Fibroblast of skin of right quadriceps (primary cell): ENCODE measurements at regions not wholly inside any gene's neighbourhood (a gene's known extent, or its start where the extent isn't known, plus 50 kb on each side); places are given as distances from the start of the nearest gene placed in this dataset.

ENCODE experiments used
- DNase-seq: peaks from one replicate; pipeline ENCODE4 v3.0.0-alpha.2; 2013

DNA sequence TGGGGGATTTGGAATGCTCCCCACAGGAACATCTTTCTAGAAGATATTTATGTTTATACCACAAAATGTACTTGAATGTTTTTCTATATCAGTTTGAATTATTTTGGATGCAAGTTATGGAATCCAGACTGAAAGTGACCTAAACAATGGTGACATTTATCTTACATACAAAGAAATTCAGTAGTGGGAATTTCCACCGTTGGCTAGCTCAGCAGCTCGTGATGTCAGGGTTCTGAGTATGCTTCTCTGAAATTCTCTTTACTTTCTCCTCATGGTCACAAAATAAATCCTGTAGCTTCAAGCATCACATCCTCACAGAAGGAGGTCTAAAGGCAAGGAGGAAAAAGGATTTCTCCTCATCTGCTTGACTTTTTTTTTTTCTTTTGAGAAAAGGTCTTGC lies 105.3 kb downstream of the AKAIN1 start:
- DNase-seq: no peak

DNA sequence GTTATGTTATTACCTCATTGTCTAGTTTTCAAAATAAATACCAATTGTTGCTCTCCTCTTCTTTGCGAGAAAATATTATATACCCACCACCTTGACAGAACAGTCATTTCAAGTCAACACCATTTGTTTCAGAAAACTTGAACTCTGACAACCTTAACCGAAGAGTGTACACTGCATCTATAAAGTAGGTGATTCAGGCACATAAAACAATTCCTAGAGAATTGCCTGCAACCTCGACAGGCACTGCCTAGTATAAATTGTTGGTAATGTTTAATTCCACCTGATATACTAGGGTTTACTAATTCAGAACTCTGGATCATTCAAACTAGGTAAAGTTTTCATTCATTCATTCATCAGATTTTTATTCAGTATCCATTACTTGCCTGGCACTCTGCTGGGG lies 121.8 kb downstream of the AKAIN1 start:
- DNase-seq: no peak

DNA sequence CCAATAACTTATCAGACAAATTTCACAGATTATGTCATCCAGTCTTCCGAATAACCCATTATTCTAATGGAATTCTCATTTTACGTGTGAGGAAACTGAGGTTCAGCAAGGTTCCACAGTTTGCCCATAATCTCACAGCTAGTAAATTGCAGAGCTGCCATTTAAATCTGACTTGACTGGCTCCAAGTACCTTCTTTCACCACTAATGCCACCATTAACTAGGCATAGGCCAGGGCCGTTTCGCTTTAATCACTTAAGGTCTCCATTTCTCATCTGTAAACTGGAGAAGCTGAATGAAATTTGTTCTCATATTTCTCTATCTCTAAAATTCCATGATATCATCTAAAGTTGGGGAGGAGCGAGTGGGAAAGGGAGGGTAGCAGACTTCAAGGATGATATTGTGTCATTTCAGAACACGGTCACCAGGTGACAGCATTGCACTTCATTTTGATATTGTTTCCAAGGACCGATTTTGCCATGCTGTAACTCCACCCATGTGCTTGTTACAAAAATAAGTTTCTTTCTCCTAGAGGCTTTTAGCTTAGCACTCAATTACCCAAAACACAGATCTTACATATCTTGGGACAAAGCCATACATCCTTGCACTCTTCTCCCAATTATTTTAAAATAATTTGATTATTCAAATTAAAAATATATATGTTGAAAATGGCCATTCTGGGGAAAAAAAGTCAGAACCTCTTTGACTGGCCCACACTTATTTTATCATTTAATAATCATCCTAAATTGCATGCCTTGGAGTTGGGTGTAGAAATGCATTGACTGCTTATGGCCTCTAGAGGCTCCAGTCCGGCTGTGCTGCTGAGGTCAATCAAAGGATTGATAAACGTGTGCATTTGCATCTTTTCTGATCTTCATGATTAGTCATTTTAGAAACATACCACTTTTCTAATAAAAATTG lies 123.8 kb downstream of the AKAIN1 start:
- DNase-seq: peak; percentile 4

DNA sequence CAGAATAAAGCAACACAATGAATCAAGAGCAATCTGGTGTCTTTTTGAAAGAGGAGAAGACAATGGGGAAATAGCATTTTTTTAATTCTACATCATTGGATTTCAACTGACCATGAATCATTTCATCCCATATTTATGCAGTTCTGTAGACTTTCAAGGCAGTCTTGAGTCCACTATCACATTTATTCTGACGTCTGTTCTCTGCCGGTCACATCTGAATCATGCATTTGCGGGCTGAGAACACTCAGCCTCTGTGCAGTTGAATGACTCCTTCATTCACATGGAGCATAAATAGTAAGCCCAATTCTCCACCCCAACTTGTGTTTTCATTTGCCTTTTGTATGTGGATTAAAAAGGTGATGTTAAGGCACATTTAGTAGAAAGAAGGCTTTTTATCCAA lies 128.2 kb downstream of the AKAIN1 start:
- peak; percentile 11 for DNase-seq

DNA sequence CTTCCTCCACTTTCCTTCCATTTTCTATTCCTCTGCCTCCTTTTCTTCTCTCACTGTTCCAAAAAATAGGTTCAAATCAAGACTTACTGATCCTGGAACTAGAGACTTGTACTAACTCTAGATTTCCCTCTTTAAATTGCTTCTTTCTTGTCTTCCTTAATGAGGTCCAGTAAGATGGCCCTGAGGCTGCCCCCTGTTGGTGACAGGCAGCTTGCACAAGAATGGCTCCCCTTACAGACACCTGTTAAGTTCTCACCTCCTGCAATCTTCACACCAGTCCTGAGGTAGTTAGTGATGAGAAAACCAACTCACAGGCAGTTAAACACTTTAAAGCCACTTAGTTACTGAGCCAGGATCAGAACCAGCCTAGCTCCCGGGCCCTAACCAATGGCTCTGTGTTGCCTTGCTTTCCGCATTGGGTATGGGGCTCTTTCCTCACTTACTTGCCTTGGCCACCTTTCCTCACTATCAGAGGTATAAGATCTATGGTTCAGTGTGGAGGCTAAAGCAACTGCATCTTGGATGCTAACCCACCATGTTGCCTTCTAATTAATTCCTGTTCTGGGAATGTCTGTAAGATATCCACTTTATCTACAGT lies 130.6 kb downstream of the AKAIN1 start:
- no peak for DNase-seq

DNA sequence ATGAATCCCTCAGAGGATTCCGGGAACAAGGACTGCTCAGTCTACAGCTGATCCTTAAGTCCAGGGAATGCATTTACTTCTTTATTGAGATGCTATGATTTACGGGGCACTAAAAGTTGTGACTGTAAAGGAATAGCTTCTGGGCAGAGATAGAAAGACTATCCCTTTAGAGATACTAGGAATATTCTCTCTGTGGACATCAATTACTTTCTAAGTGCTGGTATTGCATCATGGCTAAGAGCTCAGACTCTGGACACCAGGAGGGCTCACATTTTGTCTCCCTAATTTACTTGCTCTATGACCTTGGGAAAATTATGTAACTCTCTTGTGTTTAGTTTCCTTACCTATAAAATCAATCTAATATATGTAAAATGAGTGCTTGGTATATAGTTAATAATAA lies 131.4 kb downstream of the AKAIN1 start:
- DNase-seq: no peak

DNA sequence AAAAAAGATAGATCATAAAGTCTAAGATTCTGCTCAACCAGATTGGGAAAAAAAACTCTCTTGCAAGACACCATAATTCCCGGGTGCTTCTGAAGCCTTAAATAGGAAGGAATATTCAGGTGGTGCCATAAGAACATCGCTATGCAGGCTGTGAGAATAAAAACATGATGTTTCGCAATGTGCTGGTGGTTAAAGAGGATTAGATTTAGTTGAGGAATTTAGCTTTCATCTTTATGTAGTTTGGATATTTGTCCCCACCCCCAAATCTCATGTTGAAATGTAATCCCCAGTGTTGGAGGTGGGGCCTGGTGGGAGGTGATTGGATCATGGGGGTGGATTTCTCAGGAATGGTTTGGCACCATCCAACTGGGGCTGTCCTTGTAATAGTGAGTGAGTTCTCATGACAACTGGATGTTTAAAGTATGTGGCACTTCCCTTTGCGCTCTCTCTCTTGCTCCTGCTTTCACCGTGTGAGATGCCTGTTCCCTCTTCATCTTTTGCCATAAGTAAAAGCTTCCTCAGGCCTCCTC lies 132.2 kb downstream of the AKAIN1 start:
- peak; percentile 20 for DNase-seq

DNA sequence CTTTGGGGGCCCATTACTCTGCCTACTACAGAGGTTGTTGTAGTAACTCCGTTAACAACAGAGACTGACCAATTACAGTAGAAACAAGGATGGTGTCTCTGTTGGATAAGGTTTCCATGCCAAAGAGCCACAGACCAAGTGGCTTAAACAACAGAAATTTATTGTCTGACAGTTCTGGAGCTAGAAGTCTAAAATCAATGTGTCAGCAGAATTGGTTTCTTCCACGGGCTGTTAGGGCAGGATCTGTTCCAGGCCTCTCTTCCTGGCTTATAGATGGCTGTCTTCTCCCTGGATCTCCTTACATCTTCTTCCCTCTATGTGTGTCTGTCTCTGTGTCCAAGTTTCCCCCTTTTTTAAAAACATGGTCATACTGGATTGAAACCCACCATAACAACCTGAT lies 135.3 kb downstream of the AKAIN1 start:
- DNase-seq: no peak

DNA sequence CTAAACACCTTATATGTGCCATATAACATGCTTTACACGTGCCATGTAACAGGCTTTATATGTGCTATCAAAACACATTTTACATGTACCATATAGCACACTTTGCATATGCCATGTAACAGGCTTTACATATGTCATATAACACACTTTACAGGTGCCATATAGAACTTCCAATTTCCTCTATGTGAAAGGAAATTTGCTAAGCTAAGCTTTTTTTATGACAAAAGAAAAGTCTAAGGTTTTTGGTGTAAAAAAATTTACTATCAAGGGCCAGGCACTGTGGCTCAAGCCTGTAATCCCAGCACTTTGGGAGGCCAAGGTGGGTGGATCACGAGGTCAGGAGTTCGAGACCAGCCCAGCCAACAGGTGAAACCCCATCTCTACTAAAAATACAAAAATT lies 136.5 kb downstream of the AKAIN1 start:
- no peak for DNase-seq

DNA sequence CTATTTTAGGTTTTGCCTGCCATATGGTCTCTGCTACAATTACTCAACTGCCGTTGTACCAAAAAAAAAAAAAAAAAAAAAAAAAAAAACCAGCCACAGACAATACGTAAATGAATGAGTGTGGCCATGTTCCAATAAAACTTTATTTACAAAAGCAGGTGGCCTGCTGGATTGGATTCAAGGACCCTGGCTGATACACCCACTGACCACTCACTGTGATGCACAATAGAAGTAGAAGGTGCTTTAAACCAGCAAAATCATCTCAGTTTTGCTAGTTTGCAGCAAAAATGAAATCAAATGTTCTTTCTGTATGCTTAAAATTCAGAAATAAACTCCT lies 137.4 kb downstream of the AKAIN1 start:
- DNase-seq: no peak

DNA sequence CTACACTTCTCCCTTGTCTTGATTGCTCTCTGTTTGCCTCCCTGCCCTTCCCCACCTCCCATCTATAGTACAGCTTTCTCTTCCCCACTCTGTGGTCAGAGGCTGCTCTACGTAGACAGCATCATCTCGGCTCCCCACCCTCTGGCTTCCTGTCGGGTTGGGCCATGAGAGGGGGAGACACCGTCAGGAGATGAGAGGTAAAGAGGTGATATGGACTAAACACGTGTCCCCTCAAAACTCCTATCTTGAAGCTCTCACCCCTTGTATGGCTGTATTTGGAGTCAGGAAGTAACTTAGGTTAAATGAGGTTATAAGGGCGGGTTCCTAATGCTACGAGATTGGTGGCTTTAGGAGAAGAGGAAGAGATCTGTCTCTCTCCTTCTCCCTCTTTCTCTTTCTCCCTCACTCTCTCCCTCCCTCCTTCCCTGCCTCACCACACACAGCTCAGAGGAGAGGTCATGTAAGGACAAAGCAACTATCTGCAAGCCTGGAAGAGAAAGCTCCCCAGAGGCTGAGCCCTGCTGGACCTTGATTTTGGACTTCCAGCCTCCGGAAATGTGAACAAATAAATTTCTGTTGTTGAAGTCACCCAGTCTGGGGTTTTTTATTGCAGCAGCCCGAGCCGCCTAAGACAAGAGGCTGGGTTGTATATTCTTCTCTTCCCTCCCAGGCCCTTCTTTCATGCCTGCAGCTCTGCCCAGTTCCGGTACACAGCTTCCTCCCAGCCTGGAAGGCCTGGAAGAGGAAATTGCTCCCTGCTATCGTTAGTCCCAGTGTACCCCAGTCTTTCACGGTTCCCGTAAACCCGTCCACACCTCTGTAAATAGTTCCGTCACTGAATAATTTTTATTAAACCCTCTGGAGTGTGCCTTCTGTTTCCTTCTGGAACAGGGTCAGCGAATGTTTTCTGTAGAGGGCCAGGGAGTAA lies 138.0 kb downstream of the AKAIN1 start:
- DNase-seq: no peak

DNA sequence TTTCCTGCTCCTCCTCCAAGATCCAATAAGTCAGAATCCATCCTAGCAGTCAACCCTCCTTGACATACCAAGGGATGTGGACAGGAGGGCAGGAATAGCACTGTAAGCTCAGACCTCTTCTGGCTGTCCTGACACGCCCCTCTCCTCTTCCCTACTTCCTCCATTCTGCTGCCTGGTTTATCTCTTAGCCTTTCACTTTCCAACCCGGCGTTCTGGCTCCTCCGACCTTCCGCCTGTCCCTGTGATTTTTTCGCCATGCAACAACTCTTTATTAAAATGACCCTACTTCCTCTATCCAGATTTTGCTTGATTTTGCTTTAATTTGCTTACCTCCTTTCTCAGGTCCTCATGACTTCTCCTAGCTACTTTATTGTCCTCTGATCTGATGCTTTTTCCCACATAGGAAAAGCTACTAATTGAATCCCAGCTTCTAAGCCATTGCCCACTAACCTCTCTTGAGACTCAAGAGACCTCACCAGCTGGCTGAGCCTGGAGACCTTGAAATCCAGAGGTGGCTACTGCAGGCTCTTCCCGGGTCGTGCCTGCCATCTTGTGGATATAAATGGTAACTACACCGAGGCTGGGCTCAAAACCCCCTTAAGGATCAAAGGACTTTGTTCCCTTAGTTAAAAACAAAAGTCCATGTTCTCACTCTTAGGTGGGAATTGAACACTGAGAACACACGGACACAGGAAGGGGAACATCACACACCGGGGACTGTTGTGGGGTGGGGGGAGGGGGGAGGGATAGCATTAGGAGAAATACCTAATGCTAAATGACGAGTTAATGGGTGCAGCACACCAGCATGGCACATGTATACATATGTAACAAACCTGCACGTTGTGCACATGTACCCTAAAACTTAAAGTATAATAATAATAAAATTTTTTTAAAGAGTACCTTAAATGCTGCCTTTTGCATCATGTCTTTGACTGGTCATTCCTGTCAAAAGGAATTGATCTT lies 139.4 kb downstream of the AKAIN1 start:
- peak; percentile 27 for DNase-seq

DNA sequence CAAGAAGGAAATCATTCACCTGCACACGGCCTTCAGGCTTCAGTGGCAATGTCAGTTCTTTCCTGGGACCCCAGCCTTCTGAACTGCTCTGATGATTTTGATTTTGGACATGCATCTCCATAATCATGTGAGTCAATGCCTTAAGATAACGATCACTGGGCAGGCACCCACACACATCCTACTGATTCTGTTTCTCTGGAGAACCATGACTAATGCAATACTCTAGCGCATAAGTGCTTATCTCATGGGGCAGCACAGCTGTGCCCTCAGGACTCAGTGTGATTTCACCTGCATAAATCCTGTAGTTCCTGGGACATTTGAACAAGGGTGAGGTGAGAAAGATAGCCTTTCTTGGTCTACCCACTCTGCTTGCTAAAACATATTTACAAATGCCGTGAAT lies 144.6 kb downstream of the AKAIN1 start:
- DNase-seq: no peak

DNA sequence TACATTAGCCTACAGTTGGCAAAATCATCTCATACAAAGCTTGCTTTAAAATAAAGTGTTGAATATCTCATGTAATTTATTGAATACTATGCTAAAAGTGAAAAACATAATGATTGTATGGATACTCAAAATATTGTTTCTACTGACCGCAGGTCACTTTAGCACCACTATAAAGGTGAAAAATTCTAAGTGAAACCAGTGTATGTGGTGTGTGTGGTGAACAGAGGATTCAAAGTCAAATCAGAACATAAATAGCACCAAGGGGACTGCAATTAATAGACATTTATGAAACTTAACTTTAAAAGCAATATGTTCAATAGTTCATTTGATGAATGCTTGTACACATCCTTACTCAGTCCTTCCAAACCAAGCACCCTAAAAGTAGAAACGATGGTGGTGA lies 145.8 kb downstream of the AKAIN1 start:
- no peak for DNase-seq

DNA sequence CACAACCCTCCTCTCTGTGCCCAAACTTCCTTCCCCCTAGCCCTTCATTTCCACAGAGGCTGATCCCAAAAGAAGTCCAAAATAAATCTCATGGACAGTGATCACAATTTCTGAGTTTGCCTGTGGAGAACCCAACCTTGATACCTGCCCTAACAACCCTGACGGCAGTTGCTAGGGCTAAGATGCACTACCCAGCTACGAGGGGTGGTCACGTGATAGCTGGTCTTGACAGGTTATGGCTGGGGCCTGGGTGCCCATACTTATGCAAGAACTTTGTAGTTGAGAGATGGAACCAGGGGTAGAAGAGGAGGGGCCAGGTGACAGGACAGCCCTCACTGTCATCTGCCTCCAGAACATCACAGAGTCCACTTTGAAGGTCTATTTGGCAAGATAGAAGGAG lies 147.9 kb downstream of the AKAIN1 start:
- no peak for DNase-seq

DNA sequence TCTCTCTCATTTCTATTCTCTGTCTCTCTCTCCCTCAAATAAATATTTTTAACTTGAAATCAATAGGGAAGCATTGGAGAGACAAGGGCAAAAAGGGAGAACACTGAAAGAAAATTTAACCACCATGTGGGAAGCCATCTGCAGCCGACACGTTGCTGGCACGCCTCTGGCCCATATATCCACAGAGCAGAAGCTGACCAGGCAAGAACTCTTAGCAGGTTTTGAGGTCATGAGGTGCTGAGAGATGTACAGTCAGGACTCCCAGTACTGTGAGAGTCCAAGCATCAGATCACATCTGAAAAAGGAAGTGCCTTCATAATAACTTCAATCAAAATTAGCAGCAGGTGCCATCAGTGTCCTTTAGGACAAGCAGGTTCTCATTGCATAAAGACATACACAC lies 156.6 kb downstream of the AKAIN1 start:
- no peak for DNase-seq

DNA sequence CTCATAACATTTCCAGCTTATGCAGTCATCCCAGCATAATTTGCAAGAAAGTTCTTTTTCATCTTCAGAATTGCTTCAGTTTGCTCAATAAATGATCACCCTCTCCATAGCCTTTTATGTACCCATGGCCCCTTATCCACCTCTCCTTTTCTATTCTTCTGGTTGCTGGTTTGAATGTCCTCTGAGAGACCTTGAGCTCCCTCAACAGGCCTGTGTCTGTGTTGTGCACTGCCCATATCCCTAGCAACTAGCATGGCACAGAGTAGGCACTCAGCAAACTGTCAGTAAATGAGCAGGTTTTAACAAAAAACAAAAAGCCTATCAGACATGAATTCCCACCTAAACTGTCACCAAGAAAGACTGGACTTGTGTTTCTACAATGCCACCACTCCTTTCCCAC lies 160.5 kb downstream of the AKAIN1 start:
- DNase-seq: no peak

DNA sequence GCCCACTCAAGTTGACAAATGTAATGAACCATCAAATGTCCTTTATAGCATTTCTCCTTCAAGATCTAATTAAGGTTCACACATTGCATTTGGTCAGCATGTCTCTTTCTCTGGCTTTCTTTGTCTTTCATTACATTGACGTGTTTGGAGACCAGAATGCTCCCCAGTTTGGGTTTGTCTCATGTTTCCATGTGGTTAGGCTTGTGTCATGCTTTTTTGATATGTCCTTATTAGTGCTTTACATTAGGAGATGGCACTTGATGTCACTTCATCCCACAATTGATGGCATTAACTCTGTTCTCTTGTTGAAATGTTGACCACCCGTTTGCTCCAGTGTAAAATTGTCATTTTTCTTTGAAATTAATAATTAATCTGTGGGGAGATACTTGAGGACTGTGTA lies 165.8 kb downstream of the AKAIN1 start:
- no peak for DNase-seq

DNA sequence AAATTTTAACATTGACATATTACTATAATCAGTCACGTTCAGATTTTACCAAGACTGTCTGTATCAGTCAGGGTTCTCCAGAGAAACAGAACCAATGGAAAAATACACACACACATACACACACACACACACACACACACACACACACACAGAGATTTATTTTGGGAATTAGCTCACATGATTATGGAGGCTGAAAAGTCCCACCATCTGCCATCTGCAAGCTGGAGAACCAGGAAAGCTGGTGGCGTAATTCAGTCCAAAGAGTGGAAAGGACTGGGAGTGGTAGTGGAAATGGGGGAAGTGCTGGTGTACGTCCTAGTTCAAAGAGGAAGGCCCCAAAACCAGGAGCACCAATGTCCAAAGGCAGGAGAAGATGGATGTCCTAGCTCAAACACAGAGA lies 166.4 kb downstream of the AKAIN1 start:
- no peak for DNase-seq

DNA sequence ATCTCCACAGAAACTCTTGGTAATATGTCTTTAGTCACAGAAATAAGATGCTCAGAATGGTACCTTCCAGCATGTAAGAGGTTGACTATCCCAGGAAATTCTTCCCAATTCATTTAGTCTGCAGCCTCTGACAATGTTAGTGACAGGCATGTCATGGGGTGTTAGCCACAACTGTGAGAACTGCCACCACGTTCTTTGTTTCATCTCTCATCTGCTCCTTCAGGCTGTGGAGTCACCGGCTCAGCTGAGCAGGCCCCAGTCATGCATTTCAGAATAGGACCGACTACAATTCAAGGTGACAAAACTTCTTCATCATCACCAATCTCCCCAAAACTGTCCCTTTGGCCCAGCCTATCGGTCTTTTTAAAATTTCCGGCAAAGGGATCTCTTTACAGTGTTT lies 167.5 kb downstream of the AKAIN1 start:
- no peak for DNase-seq

DNA sequence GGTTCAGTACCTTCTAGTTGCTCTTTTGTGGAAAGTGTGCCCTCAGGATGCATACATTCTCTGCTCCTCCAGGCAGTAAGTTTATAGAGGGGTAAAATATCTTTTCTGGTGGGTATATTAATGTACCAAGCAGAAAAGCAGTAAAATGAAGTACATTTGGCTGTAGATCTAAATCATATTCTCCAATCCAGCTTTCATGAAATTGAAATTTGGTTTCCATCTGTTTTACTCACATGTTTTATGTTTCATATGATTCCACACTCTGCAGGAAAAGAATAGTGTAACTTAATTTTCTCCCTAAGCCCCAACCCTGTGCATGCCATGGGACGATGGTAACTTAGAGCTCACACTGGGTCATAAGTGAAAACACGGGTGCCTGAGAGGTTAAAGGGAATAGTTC lies 172.3 kb downstream of the AKAIN1 start:
- no peak for DNase-seq

DNA sequence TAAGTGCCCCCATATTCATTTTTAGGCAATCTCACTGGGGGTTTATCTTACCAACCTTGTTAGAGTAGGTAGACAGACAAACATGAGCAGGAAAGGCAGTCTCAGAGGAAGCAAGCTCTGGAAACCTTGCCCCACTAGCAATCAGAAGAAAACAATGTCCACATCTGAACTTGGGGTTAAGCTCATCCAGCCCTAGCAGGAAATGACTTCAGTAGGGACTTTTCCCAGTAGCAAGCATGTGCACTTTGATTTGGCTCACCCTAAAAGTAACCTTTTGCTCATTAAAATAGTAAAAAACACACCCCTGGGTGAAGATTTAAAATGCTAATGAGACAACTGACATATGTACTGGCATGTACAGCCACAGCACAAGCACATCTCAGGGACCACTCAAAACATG lies 175.5 kb downstream of the AKAIN1 start:
- DNase-seq: no peak
